ENCODE measurements at regions not wholly inside any gene's neighbourhood (a gene's known extent, or its start where the extent isn't known, plus 50 kb on each side); places are given as distances from the start of the nearest gene placed in this dataset.

GRCh38 chr5:24363789-24364481 lies 280.8 kb downstream of the CDH10 start:
- ATAC-seq (no peak), DNase-seq (no peak)
- Mint-ChIP-seq H3K27me3 (no peaks in the 10 kb centered on the region), H3K4me1 (no peaks in the 10 kb centered on the region), H3K4me3 (no peak overlapping the region), H3K27ac (no peak overlapping the region), H3K36me3 (ENCODE audit: low read depth) (no peaks in the 10 kb centered on the region)
- H3K9me3 ChIP-seq (ENCODE audit: control insufficient read depth, low read length, poor library complexity, severe bottlenecking): no peaks in the 10 kb centered on the region

DNA sequence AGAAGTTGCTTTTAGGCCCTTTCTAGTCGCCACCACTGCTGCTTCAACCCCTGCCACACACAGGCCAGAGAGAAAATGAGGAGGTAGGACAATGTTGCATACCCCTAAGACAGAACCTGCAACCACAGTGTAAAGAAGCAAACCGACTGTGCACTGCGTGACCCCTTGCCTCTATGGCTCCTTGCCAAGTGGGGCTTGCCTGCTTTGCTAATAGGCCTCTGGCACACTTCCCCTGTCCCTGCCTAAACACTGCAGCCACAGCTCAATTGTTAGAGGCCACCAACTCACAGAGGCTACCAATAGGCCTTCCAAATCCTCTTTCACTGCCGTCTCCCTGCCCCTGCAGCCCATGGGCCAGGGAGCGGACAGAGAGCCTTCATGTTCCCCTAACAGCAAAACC lies 280.1 kb downstream of the CDH10 start:
- ATAC-seq (no peak), DNase-seq (no peak)
- H3K27me3 Mint-ChIP-seq: no peaks in the 10 kb centered on the region
- H3K36me3 Mint-ChIP-seq (ENCODE audit: low read depth): no peaks in the 10 kb centered on the region
- no peak overlapping the region for H3K27ac Mint-ChIP-seq
- no peak overlapping the region for H3K4me3 Mint-ChIP-seq
- no peaks in the 10 kb centered on the region for H3K4me1 Mint-ChIP-seq
- H3K9me3 ChIP-seq (ENCODE audit: control insufficient read depth, low read length, poor library complexity, severe bottlenecking): no peaks in the 10 kb centered on the region

GRCh38 chr5:24365406-24365805 lies 279.4 kb downstream of the CDH10 start:
- H3K9me3 ChIP-seq (ENCODE audit: control insufficient read depth, low read length, poor library complexity, severe bottlenecking): no peaks in the 10 kb centered on the region
- no peak for DNase-seq
- Mint-ChIP-seq H3K36me3 (ENCODE audit: low read depth) (no peaks in the 10 kb centered on the region), H3K27ac (no peak overlapping the region), H3K27me3 (no peaks in the 10 kb centered on the region), H3K4me3 (no peak overlapping the region), H3K4me1 (no peaks in the 10 kb centered on the region)
- ATAC-seq: no peak

DNA sequence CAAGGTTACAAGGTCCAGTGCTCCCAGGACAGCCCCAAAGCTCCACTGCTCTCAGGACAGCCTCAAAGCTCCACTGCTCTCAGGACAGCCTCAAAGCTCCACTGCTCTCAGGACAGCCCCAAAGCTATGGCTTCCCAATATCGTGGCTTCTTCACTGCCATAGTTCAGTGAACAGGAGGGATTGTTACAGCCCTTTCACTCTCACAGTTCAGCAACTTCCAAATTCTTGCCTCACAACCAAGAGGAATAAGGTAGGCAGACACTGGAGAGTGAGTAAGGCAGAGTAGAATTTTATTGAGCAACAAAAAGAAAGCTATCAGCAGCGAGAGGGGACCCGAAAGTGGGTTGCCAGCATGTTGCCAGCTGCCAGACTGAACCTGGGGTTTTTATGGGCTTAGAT lies 277.6 kb downstream of the CDH10 start:
- H3K4me3 Mint-ChIP-seq: no peak overlapping the region
- no peak overlapping the region for H3K27ac Mint-ChIP-seq
- H3K4me1 Mint-ChIP-seq: no peaks in the 10 kb centered on the region
- H3K27me3 Mint-ChIP-seq: no peaks in the 10 kb centered on the region
- DNase-seq (no peak), ATAC-seq (no peak)
- no peaks in the 10 kb centered on the region for H3K36me3 Mint-ChIP-seq (ENCODE audit: low read depth)
- H3K9me3 ChIP-seq (ENCODE audit: control insufficient read depth, low read length, poor library complexity, severe bottlenecking): no peaks in the 10 kb centered on the region

DNA sequence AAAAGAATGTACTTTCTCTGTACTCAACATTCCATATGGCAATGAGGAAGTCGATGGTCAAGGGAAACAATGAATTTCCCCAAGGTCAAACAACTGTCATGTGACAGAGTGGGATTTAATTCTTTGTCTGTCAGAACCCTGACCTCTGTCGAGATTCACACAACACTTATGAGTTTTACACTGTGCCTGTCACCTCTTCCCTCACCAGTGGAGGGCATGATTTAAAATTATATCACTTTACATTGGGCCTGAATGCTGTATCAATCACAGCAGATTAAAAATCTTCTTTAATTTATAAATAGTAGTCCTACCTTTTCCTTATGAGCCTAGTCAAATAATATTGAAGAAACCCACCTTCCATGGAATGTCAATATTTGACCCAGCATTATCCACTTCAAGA lies 276.7 kb downstream of the CDH10 start:
- no peaks in the 10 kb centered on the region for H3K4me1 Mint-ChIP-seq

DNA sequence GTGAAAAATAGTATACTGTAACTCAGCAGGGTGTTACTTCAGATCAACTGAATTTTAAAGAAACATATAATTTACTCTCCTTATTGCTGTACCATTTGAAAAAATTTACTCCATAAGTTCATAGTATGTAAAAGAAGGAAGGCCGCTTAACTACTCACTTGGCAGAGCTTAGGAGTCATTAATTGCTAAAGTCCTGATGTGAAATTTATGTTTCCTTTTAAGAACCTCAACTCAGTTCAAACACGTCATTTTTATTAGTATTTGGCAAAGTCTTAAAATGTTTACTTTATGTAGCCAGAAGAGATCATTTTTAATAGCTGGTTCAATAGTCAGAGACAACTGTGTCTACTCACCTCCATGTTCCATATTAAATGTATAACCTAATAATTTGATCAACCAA lies 268.6 kb downstream of the CDH10 start:
- ATAC-seq: no peak
- Mint-ChIP-seq H3K4me3 (no peak overlapping the region), H3K36me3 (ENCODE audit: low read depth) (no peaks in the 10 kb centered on the region), H3K27me3 (no peaks in the 10 kb centered on the region), H3K4me1 (no peaks in the 10 kb centered on the region), H3K27ac (no peak overlapping the region)
- DNase-seq: no peak
- peaks cover 5% of the 10 kb centered on the region for H3K9me3 ChIP-seq (ENCODE audit: control insufficient read depth, low read length, poor library complexity, severe bottlenecking)

More for the DNA sequence above, 276.7 kb downstream of the CDH10 start:
- Mint-ChIP-seq H3K27me3 (no peaks in the 10 kb centered on the region), H3K4me3 (no peak overlapping the region), H3K36me3 (ENCODE audit: low read depth) (no peaks in the 10 kb centered on the region), H3K27ac (no peak overlapping the region)
- DNase-seq (no peak), ATAC-seq (no peak)
- no peaks in the 10 kb centered on the region for H3K9me3 ChIP-seq (ENCODE audit: control insufficient read depth, low read length, poor library complexity, severe bottlenecking)

DNA sequence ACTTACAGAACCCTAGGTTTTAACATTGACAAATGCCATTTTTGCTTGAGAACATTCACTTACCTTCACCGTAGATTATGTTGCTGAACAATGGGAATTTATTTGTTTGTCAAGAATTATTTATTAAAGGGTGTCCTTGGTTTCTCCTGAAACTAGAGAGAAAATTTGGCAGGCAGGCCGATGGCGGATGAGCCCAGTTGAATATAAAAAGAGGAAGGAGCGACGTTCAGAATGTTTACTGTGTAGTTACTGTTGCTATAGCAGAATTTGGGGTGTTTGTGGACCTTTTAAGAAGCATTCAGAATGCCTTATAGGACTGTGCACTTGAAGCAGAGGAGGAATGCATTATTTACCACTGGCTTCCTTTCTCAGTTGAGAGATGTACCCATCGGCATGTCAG lies 268.2 kb downstream of the CDH10 start:
- Mint-ChIP-seq H3K36me3 (ENCODE audit: low read depth) (no peaks in the 10 kb centered on the region), H3K4me3 (no peak overlapping the region), H3K27me3 (no peaks in the 10 kb centered on the region), H3K4me1 (no peaks in the 10 kb centered on the region), H3K27ac (no peak overlapping the region)
- peaks cover 5% of the 10 kb centered on the region for H3K9me3 ChIP-seq (ENCODE audit: control insufficient read depth, low read length, poor library complexity, severe bottlenecking)
- ATAC-seq (no peak), DNase-seq (no peak)

GRCh38 chr5:24381861-24382489 lies 262.8 kb downstream of the CDH10 start:
- no peak for DNase-seq
- H3K36me3 Mint-ChIP-seq (ENCODE audit: low read depth): no peaks in the 10 kb centered on the region
- no peak overlapping the region for H3K27ac Mint-ChIP-seq
- no peaks in the 10 kb centered on the region for H3K9me3 ChIP-seq (ENCODE audit: control insufficient read depth, low read length, poor library complexity, severe bottlenecking)
- no peaks in the 10 kb centered on the region for H3K4me1 Mint-ChIP-seq
- H3K4me3 Mint-ChIP-seq: no peak overlapping the region
- ATAC-seq: no peak
- no peaks in the 10 kb centered on the region for H3K27me3 Mint-ChIP-seq

GRCh38 chr5:24385070-24385469 lies 259.7 kb downstream of the CDH10 start:
- H3K27ac Mint-ChIP-seq: no peak overlapping the region
- H3K4me3 Mint-ChIP-seq: no peak overlapping the region
- H3K27me3 Mint-ChIP-seq: no peaks in the 10 kb centered on the region
- no peaks in the 10 kb centered on the region for H3K9me3 ChIP-seq (ENCODE audit: control insufficient read depth, low read length, poor library complexity, severe bottlenecking)
- no peaks in the 10 kb centered on the region for H3K4me1 Mint-ChIP-seq
- ATAC-seq: no peak
- H3K36me3 Mint-ChIP-seq (ENCODE audit: low read depth): no peaks in the 10 kb centered on the region
- no peak for DNase-seq

DNA sequence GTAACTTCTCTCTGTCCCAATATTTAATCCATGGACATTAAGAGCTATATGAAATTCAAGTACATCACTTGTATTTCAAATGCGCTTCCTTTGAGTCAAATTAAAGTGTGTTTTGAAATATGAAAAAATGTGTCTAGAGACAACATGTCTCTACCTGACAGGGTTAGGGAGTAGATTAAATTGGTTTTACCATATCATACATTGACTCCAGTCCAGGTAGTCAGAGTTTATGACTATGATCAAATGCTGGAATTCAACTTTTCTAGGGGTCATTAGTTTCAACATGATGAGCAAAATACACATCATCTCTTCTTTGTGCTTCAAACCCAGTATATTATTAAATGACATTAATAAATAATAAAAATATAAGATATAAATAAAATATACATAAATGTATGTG lies 259.2 kb downstream of the CDH10 start:
- Mint-ChIP-seq H3K4me3 (no peak overlapping the region), H3K27ac (no peak overlapping the region), H3K27me3 (no peaks in the 10 kb centered on the region), H3K36me3 (ENCODE audit: low read depth) (no peaks in the 10 kb centered on the region), H3K4me1 (no peaks in the 10 kb centered on the region)
- DNase-seq (no peak), ATAC-seq (no peak)
- H3K9me3 ChIP-seq (ENCODE audit: control insufficient read depth, low read length, poor library complexity, severe bottlenecking): no peaks in the 10 kb centered on the region

DNA sequence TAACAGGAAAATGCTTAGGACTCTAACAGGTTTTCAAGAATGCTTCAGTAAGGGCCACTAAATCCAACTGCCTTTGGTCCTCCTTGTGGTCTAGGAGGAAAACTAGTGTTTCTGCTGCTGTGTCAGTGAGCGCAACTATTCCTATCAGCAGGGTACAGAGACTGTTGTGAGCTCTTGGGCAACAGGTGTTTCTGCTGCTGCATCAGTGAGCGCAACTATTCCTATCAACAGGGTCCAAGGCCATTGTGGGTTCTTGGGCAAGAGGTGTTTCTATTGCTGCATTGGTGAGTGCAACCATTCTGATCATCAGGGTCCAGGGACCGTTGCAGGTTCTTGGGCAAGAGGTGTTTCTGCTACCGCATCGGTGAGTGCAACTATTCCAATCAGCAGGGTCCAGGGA lies 256.3 kb downstream of the CDH10 start:
- Mint-ChIP-seq H3K4me3 (no peak overlapping the region), H3K4me1 (no peaks in the 10 kb centered on the region), H3K36me3 (ENCODE audit: low read depth) (no peaks in the 10 kb centered on the region), H3K27ac (no peak overlapping the region), H3K27me3 (no peaks in the 10 kb centered on the region)
- ATAC-seq (no peak), DNase-seq (no peak)
- H3K9me3 ChIP-seq (ENCODE audit: control insufficient read depth, low read length, poor library complexity, severe bottlenecking): no peaks in the 10 kb centered on the region

DNA sequence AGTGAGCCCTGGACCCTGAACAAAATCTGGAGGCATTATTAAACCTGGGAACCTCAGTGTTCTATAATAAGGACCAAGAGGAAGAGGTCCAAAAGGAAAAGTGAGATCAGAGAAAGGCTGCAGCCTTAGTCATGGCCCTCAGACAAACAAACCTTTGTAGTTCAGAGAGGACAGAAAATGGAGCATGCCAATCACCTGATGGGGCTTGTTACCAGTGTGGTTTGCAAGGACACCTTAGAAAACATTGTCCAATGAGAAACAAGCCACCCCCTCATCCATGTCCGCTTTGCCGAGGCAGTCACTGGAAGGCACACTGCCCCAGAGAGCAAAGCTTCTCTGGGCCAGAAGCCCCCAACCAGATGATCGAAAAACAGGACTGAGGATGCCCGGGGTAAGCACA lies 254.8 kb downstream of the CDH10 start:
- Mint-ChIP-seq H3K4me3 (no peak overlapping the region), H3K27me3 (no peaks in the 10 kb centered on the region), H3K27ac (no peak overlapping the region), H3K4me1 (no peaks in the 10 kb centered on the region), H3K36me3 (ENCODE audit: low read depth) (no peaks in the 10 kb centered on the region)
- ATAC-seq (no peak), DNase-seq (no peak)
- H3K9me3 ChIP-seq (ENCODE audit: control insufficient read depth, low read length, poor library complexity, severe bottlenecking): no peaks in the 10 kb centered on the region

- H3K4me1 Mint-ChIP-seq: no peaks in the 10 kb centered on the region
- ATAC-seq (no peak), DNase-seq (no peak)
- no peak overlapping the region for H3K4me3 Mint-ChIP-seq
- H3K9me3 ChIP-seq (ENCODE audit: control insufficient read depth, low read length, poor library complexity, severe bottlenecking): no peaks in the 10 kb centered on the region
- H3K27me3 Mint-ChIP-seq: no peaks in the 10 kb centered on the region
- H3K36me3 Mint-ChIP-seq (ENCODE audit: low read depth): no peaks in the 10 kb centered on the region
- H3K27ac Mint-ChIP-seq: no peak overlapping the region
These were observed 253.0 kb downstream of the CDH10 start for GRCh38 chr5:24391816-24392215.

DNA sequence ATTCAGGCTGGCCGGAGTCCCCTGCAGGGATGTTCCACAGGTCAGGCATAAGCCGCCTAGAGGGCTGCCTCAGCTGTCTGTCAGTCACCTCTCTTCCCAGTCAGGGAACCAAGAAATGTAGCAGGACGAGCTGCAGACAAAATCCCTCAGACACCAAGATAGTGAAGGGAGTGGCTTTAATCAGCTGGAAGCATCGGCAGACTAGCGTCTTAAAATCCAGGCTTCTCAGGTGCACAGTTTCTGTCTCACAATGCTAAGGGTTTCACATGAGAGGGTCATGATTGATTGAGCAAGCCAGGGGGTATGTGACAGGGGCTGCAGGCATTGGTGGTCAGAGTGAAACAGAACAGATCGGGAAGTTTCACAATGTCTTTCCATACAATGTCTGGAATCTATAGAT lies 247.2 kb downstream of the CDH10 start:
- no peak for ATAC-seq
- H3K9me3 ChIP-seq (ENCODE audit: control insufficient read depth, low read length, poor library complexity, severe bottlenecking): no peaks in the 10 kb centered on the region
- no peak overlapping the region for H3K27ac Mint-ChIP-seq
- no peaks in the 10 kb centered on the region for H3K36me3 Mint-ChIP-seq (ENCODE audit: low read depth)
- no peaks in the 10 kb centered on the region for H3K4me1 Mint-ChIP-seq
- no peaks in the 10 kb centered on the region for H3K27me3 Mint-ChIP-seq
- no peak for DNase-seq
- no peak overlapping the region for H3K4me3 Mint-ChIP-seq

All from T-helper 17 cell (primary cell).